ENCODE measurements at regions not wholly inside any gene's neighbourhood (a gene's known extent, or its start where the extent isn't known, plus 50 kb on each side); places are given as distances from the start of the nearest gene placed in this dataset.
"Not testable (repeated sequence)": the region's sequence is repeated elsewhere in the genome, so short reads cannot be mapped to it uniquely, and the experiment has no call there.

- Histone ChIP-seq H3K27ac (ENCODE audit: low read depth, low read length) (no peak overlapping the region), H3K36me3 (ENCODE audit: control insufficient read depth in 5 of 5, insufficient read depth in 5 of 5, low read length in 5 of 5) (no peaks in the 10 kb centered on the region), H3K4me1 (ENCODE audit: control insufficient read depth in 5 of 5, insufficient read depth in 5 of 5, low read length in 5 of 5) (peaks cover 0 to 38% (median 29%) of the 10 kb centered on the region in 5 donors), H3K27me3 (ENCODE audit: control insufficient read depth in 5 of 5, insufficient read depth in 4 of 5, low read length in 5 of 5) (no peaks in the 10 kb centered on the region), H3K9ac (ENCODE audit: low read length in 5 of 5) (no peak overlapping the region), H3K4me3 (ENCODE audit: low read depth in 1 of 5, low read length in 5 of 5) (no peak overlapping the region), H3K9me3 (ENCODE audit: control insufficient read depth in 5 of 5, low read length in 5 of 5) (no peaks in the 10 kb centered on the region)
Measured at GRCh38 chr9:124135813-124136365, 121.9 kb upstream of the NEK6 start.

DNA sequence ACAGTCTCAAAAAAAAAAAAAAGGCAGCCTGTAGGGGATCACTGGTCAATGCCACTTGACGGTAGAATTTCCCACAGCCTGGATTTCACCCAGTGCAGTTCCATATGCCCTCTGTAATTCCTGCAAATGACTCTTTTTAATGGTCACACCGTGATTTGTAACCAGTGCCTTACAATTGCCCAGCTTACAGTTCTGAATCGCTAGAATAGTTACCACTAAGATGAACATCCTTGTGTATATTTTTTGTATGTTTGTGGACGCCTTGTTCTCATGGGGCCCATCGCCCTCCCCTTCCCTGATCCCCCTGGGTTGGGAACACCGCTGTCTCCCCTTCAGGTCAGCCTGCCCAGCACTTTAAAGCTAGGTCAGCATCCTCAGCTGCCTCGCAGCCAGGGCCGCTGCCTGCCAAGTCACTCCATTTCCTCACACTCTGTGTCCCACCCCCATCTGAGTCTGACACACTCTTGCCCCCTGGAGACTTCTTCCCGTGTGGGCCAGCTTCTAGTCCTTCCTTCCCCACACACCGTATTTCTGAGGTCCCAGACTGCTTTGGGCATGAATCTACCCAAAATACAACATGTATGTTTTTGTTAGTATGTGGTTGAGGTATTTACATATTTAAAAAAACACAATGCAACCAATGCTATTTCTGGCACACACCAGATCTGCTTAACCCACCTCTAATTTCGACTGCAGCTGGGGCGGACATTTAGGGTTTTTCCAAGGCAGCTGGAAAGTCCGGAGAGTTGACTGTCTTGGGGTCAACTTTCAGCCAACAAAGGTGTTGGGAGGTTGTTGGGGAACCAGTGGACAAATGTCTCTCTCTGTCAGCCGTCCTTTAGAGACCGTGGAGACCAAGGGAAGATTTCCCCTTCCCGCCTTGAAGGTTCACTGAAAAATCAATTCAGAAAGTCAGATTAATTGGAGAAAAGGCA is 120.5 kb upstream of the NEK6 start:
- Histone ChIP-seq H3K4me3 (ENCODE audit: low read depth in 1 of 5, low read length in 5 of 5) (peak overlapping the region in 1 of 5 donors; percentile 17), H3K9me3 (ENCODE audit: control insufficient read depth in 5 of 5, low read length in 5 of 5) (no peaks in the 10 kb centered on the region), H3K36me3 (ENCODE audit: control insufficient read depth in 5 of 5, insufficient read depth in 5 of 5, low read length in 5 of 5) (no peaks in the 10 kb centered on the region), H3K27me3 (ENCODE audit: control insufficient read depth in 5 of 5, insufficient read depth in 4 of 5, low read length in 5 of 5) (no peaks in the 10 kb centered on the region), H3K9ac (ENCODE audit: low read length in 5 of 5) (peak overlapping the region in 2 of 5 donors; percentile 9 to 72), H3K4me1 (ENCODE audit: control insufficient read depth in 5 of 5, insufficient read depth in 5 of 5, low read length in 5 of 5) (peaks cover 0 to 28% (median 18%) of the 10 kb centered on the region in 5 donors), H3K27ac (ENCODE audit: low read depth, low read length) (peak overlapping the region; percentile 84)

DNA sequence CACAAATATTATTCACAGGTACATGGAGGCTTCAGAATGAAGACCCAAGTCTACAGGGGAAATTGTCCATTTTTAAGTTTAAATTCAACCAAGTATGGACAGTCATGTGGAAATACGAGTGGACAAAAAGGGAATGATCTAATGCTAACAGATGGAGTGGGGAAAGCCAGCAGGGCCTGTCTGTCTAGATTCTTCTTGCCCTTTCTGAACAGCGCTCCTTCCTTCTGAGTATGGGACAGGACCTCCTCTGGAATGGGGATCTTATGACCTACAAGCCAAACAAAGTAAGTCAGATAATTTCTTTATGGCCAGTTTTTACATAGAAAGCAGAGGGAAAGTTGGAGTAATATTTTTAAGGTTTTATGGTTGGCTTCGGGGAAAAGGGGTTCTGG is 119.8 kb upstream of the NEK6 start:
- Histone ChIP-seq H3K4me3 (ENCODE audit: low read depth in 1 of 5, low read length in 5 of 5) (no peak overlapping the region), H3K9me3 (ENCODE audit: control insufficient read depth in 5 of 5, low read length in 5 of 5) (no peaks in the 10 kb centered on the region), H3K27ac (ENCODE audit: low read depth, low read length) (peak overlapping the region; percentile 84), H3K36me3 (ENCODE audit: control insufficient read depth in 5 of 5, insufficient read depth in 5 of 5, low read length in 5 of 5) (no peaks in the 10 kb centered on the region), H3K9ac (ENCODE audit: low read length in 5 of 5) (peak overlapping the region in 2 of 5 donors; percentile 9 to 72), H3K4me1 (ENCODE audit: control insufficient read depth in 5 of 5, insufficient read depth in 5 of 5, low read length in 5 of 5) (peaks cover 0 to 32% (median 22%) of the 10 kb centered on the region in 5 donors), H3K27me3 (ENCODE audit: control insufficient read depth in 5 of 5, insufficient read depth in 4 of 5, low read length in 5 of 5) (no peaks in the 10 kb centered on the region)

DNA sequence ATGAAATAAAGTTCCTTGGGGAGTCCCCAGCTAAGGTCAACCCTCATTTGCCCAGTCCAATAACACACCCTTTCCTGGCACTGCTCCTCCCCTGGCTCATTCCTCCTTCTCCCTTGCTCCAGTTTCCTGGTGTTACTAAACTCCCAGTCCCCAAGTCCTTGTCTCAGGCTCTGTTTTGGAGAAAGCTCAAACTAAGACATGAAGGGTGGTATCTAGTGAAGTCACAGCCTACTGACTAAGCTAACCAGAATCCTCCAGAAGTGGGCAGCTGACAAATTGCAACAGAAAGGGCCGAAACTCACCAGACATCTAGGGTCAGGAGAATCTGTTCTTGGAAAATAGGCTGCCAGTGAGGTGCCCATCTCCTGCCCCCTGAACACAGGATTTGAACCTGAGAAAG is 118.7 kb upstream of the NEK6 start:
- Histone ChIP-seq H3K4me1 (ENCODE audit: control insufficient read depth in 5 of 5, insufficient read depth in 5 of 5, low read length in 5 of 5) (peaks cover 0 to 32% (median 22%) of the 10 kb centered on the region in 5 donors), H3K27ac (ENCODE audit: low read depth, low read length) (peak overlapping the region; percentile 84), H3K27me3 (ENCODE audit: control insufficient read depth in 5 of 5, insufficient read depth in 4 of 5, low read length in 5 of 5) (no peaks in the 10 kb centered on the region), H3K9me3 (ENCODE audit: control insufficient read depth in 5 of 5, low read length in 5 of 5) (no peaks in the 10 kb centered on the region), H3K36me3 (ENCODE audit: control insufficient read depth in 5 of 5, insufficient read depth in 5 of 5, low read length in 5 of 5) (no peaks in the 10 kb centered on the region), H3K9ac (ENCODE audit: low read length in 5 of 5) (peak overlapping the region in 2 of 5 donors; percentile 35 to 46), H3K4me3 (ENCODE audit: low read depth in 1 of 5, low read length in 5 of 5) (no peak overlapping the region)

DNA sequence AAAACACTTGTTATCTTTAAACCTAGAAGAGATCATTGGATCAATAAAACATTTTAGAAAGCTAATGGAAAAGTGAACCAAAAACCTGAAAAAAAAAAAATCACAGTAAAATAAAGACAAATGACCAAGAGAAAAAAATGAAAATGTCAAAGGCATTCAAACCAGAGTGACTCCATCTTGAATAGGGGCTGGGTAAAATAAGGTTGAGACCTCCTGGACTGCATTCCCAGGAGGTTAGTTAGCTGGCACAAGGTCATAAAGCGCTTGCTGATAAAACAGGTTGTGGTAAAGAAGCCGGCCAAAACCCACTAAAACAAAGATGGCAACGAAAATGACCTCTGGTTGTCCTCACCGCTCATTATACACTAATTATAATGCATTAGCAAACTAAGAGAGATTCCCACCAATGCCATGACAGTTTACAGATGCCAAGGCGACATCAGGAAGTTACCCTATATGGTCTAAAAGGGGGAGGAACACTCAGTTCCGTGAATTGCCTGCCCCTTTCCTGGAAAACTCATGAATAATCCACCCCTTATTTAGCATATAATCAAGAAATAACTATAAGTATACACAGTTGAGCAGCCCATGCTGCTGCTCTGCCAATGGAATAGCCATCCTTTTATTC is 116.7 kb upstream of the NEK6 start:
- Histone ChIP-seq H3K4me1 (ENCODE audit: control insufficient read depth in 5 of 5, insufficient read depth in 5 of 5, low read length in 5 of 5) (peaks cover 0 to 33% (median 22%) of the 10 kb centered on the region in 5 donors), H3K27me3 (ENCODE audit: control insufficient read depth in 5 of 5, insufficient read depth in 4 of 5, low read length in 5 of 5) (no peaks in the 10 kb centered on the region), H3K9ac (ENCODE audit: low read length in 5 of 5) (no peak overlapping the region), H3K4me3 (ENCODE audit: low read depth in 1 of 5, low read length in 5 of 5) (no peak overlapping the region), H3K36me3 (ENCODE audit: control insufficient read depth in 5 of 5, insufficient read depth in 5 of 5, low read length in 5 of 5) (no peaks in the 10 kb centered on the region), H3K9me3 (ENCODE audit: control insufficient read depth in 5 of 5, low read length in 5 of 5) (peaks cover 0 to 2% (median 0%) of the 10 kb centered on the region in 5 donors), H3K27ac (ENCODE audit: low read depth, low read length) (no peak overlapping the region)

GRCh38 chr9:124144561-124145123 is 113.1 kb upstream of the NEK6 start:
- H3K27me3 ChIP-seq (ENCODE audit: control insufficient read depth in 5 of 5, insufficient read depth in 4 of 5, low read length in 5 of 5); H3K4me3 ChIP-seq (ENCODE audit: low read depth in 1 of 5, low read length in 5 of 5); H3K9ac ChIP-seq (ENCODE audit: low read length in 5 of 5); H3K9me3 ChIP-seq (ENCODE audit: control insufficient read depth in 5 of 5, low read length in 5 of 5); H3K4me1 ChIP-seq (ENCODE audit: control insufficient read depth in 5 of 5, insufficient read depth in 5 of 5, low read length in 5 of 5); H3K36me3 ChIP-seq (ENCODE audit: control insufficient read depth in 5 of 5, insufficient read depth in 5 of 5, low read length in 5 of 5); H3K27ac ChIP-seq (ENCODE audit: low read depth, low read length): not testable (repeated sequence)

- H3K27me3 ChIP-seq (ENCODE audit: control insufficient read depth in 5 of 5, insufficient read depth in 4 of 5, low read length in 5 of 5) = no peaks in the 10 kb centered on the region
- peaks cover 0 to 5% (median 0%) of the 10 kb centered on the region in 5 donors for H3K9me3 ChIP-seq (ENCODE audit: control insufficient read depth in 5 of 5, low read length in 5 of 5)
- H3K4me3 ChIP-seq (ENCODE audit: low read depth in 1 of 5, low read length in 5 of 5) = no peak overlapping the region
- H3K9ac ChIP-seq (ENCODE audit: low read length in 5 of 5) = no peak overlapping the region
- H3K4me1 ChIP-seq (ENCODE audit: control insufficient read depth in 5 of 5, insufficient read depth in 5 of 5, low read length in 5 of 5) = peaks cover 0 to 8% (median 0%) of the 10 kb centered on the region in 5 donors
- H3K27ac ChIP-seq (ENCODE audit: low read depth, low read length) = no peak overlapping the region
- no peaks in the 10 kb centered on the region for H3K36me3 ChIP-seq (ENCODE audit: control insufficient read depth in 5 of 5, insufficient read depth in 5 of 5, low read length in 5 of 5)
Measured at GRCh38 chr9:124146031-124146561, 111.7 kb upstream of the NEK6 start.

- Histone ChIP-seq H3K4me3 (ENCODE audit: low read depth in 1 of 5, low read length in 5 of 5) (no peak overlapping the region), H3K36me3 (ENCODE audit: control insufficient read depth in 5 of 5, insufficient read depth in 5 of 5, low read length in 5 of 5) (no peaks in the 10 kb centered on the region), H3K27ac (ENCODE audit: low read depth, low read length) (no peak overlapping the region), H3K9me3 (ENCODE audit: control insufficient read depth in 5 of 5, low read length in 5 of 5) (peaks cover 0 to 5% (median 0%) of the 10 kb centered on the region in 5 donors), H3K4me1 (ENCODE audit: control insufficient read depth in 5 of 5, insufficient read depth in 5 of 5, low read length in 5 of 5) (peaks cover 0 to 4% (median 0%) of the 10 kb centered on the region in 5 donors), H3K9ac (ENCODE audit: low read length in 5 of 5) (no peak overlapping the region), H3K27me3 (ENCODE audit: control insufficient read depth in 5 of 5, insufficient read depth in 4 of 5, low read length in 5 of 5) (no peaks in the 10 kb centered on the region)
Measured at GRCh38 chr9:124149992-124150391, 107.8 kb upstream of the NEK6 start.

- Histone ChIP-seq H3K36me3 (ENCODE audit: control insufficient read depth in 5 of 5, insufficient read depth in 5 of 5, low read length in 5 of 5) (no peaks in the 10 kb centered on the region), H3K4me3 (ENCODE audit: low read depth in 1 of 5, low read length in 5 of 5) (no peak overlapping the region), H3K27ac (ENCODE audit: low read depth, low read length) (no peak overlapping the region), H3K9me3 (ENCODE audit: control insufficient read depth in 5 of 5, low read length in 5 of 5) (no peaks in the 10 kb centered on the region), H3K4me1 (ENCODE audit: control insufficient read depth in 5 of 5, insufficient read depth in 5 of 5, low read length in 5 of 5) (peaks cover 0 to 21% (median 2%) of the 10 kb centered on the region in 5 donors), H3K9ac (ENCODE audit: low read length in 5 of 5) (no peak overlapping the region), H3K27me3 (ENCODE audit: control insufficient read depth in 5 of 5, insufficient read depth in 4 of 5, low read length in 5 of 5) (no peaks in the 10 kb centered on the region)
Measured at GRCh38 chr9:124163760-124164255, 93.9 kb upstream of the NEK6 start.
